H9 (cell line): ENCODE measurements at regions not wholly inside any gene's neighbourhood (a gene's known extent, or its start where the extent isn't known, plus 50 kb on each side); places are given as distances from the start of the nearest gene placed in this dataset.

ENCODE experiments used
- DNase-seq: peaks from one replicate; pipeline ENCODE4 v3.0.0-alpha.2; 2017
- H2AFZ ChIP-seq: one replicate; pipeline ENCODE4 v1.6.1; 2013; ENCODE audit warnings: mild to moderate bottlenecking, low read length, control low read depth, moderate library complexity
- H2AK5ac ChIP-seq: 2 replicates; pipeline ENCODE4 v1.6.1; 2013; ENCODE audit warnings: low read length, control low read depth, mixed read lengths; ENCODE audit not compliant: insufficient read length
- H2BK120ac ChIP-seq: one replicate; pipeline ENCODE4 v1.6.1; 2013; ENCODE audit warnings: low read depth, mild to moderate bottlenecking, low read length, control low read depth, inconsistent platforms; ENCODE audit not compliant: poor library complexity, severe bottlenecking
- H2BK12ac ChIP-seq: 2 replicates; pipeline ENCODE4 v1.6.1; 2013; ENCODE audit warnings: low read length, control low read depth, mixed read lengths, low read depth; ENCODE audit not compliant: insufficient read length
- H2BK15ac ChIP-seq: 2 replicates; pipeline ENCODE4 v1.6.1; 2013; ENCODE audit warnings: low read depth, low read length, control low read depth
- H2BK20ac ChIP-seq: one replicate; pipeline ENCODE4 v1.6.1; 2013; ENCODE audit warnings: low read depth, mild to moderate bottlenecking, low read length, control low read depth, inconsistent platforms; ENCODE audit not compliant: poor library complexity, severe bottlenecking
- H2BK5ac ChIP-seq: 2 replicates; pipeline ENCODE4 v1.6.1; 2013; ENCODE audit warnings: low read length, control low read depth, mixed read lengths; ENCODE audit not compliant: insufficient read length
- H3K14ac ChIP-seq: 2 replicates; pipeline ENCODE4 v1.6.1; 2013; ENCODE audit warnings: low read length, control low read depth; ENCODE audit not compliant: insufficient read depth
- H3K18ac ChIP-seq: 2 replicates; pipeline ENCODE4 v1.6.1; 2013; ENCODE audit warnings: low read depth, mild to moderate bottlenecking, mixed read lengths, low read length, control low read depth; ENCODE audit not compliant: insufficient read length
- H3K23ac ChIP-seq: 2 replicates; pipeline ENCODE4 v1.6.1; 2013; ENCODE audit warnings: low read length, control low read depth, mixed read lengths, low read depth; ENCODE audit not compliant: insufficient read length
- H3K23me2 ChIP-seq: 2 replicates; pipeline ENCODE4 v1.6.1; 2013; ENCODE audit warnings: low read depth, mild to moderate bottlenecking, mixed read lengths, low read length, control low read depth; ENCODE audit not compliant: insufficient read length, poor library complexity, severe bottlenecking
- H3K27ac ChIP-seq: 2 replicates; pipeline ENCODE4 v1.5.1; 2013; ENCODE audit warnings: low read length, control low read depth, mixed read lengths, low read depth; ENCODE audit not compliant: insufficient read length
- H3K27me3 ChIP-seq: 2 replicates; pipeline ENCODE4 v1.6.1; 2013; ENCODE audit warnings: low read length, control low read depth, inconsistent platforms; ENCODE audit not compliant: insufficient read depth
- H3K4ac ChIP-seq: 2 replicates; pipeline ENCODE4 v1.6.1; 2013; ENCODE audit warnings: low read depth, mild to moderate bottlenecking, control low read depth, inconsistent platforms, low read length, moderate library complexity
- H3K4me1 ChIP-seq: 2 replicates; pipeline ENCODE4 v1.6.1; 2013; ENCODE audit warnings: low read length, control low read depth, inconsistent platforms; ENCODE audit not compliant: insufficient read depth
- H3K4me2 ChIP-seq: 2 replicates; pipeline ENCODE4 v1.6.1; 2013; ENCODE audit warnings: low read length, control low read depth, mixed read lengths; ENCODE audit not compliant: insufficient read length, insufficient read depth
- H3K56ac ChIP-seq: 2 replicates; pipeline ENCODE4 v1.6.1; 2013; ENCODE audit warnings: low read depth, mild to moderate bottlenecking, mixed read lengths, low read length, control low read depth; ENCODE audit not compliant: insufficient read length
- H3K79me1 ChIP-seq: 2 replicates; pipeline ENCODE4 v1.6.1; 2013; ENCODE audit warnings: low read depth, mild to moderate bottlenecking, moderate library complexity, low read length, control low read depth, inconsistent platforms; ENCODE audit not compliant: insufficient read depth, poor library complexity, severe bottlenecking
- H3K79me2 ChIP-seq: 2 replicates; pipeline ENCODE4 v1.6.1; 2013; ENCODE audit warnings: low read length, control low read depth, inconsistent platforms; ENCODE audit not compliant: insufficient read depth
- H3K9ac ChIP-seq: 2 replicates; pipeline ENCODE4 v1.6.1; 2013; ENCODE audit warnings: low read length, control low read depth, mixed read lengths; ENCODE audit not compliant: insufficient read length; ENCODE audit errors: extremely low read depth
- H3K9me3 ChIP-seq: one replicate; pipeline ENCODE4 v1.6.1; 2013; ENCODE audit warnings: low read depth, low read length, inconsistent platforms; ENCODE audit not compliant: control insufficient read depth
- H3T11ph ChIP-seq: one replicate; pipeline ENCODE4 v1.6.1; 2013; ENCODE audit warnings: mild to moderate bottlenecking, low read length, control low read depth, inconsistent platforms
- H4K20me1 ChIP-seq: one replicate; pipeline ENCODE4 v1.6.1; 2013; ENCODE audit not compliant: control insufficient read depth, insufficient read length, insufficient read depth
- H4K5ac ChIP-seq: 2 replicates; pipeline ENCODE4 v1.6.1; 2013; ENCODE audit warnings: low read depth, mild to moderate bottlenecking, mixed read lengths, low read length, control low read depth; ENCODE audit not compliant: insufficient read length
- H4K8ac ChIP-seq: replicated peaks from 2 replicates; pipeline ENCODE4 v1.6.1; 2013; ENCODE audit warnings: low read length, control low read depth, mixed read lengths, low read depth; ENCODE audit not compliant: insufficient read length
- H4K91ac ChIP-seq: 2 replicates; pipeline ENCODE4 v1.6.1; 2013; ENCODE audit warnings: low read depth, mild to moderate bottlenecking, moderate library complexity, mixed read lengths, low read length, control low read depth; ENCODE audit not compliant: insufficient read length
- H3K27ac Mint-ChIP-seq, 3 experiments: 2 replicates in 2 of 3; 3 replicates in 1 of 3; pipeline ENCODE4 v1.8.0; 2020 to 2021; ENCODE audit warnings: mixed read lengths in 3 of 3, mild to moderate bottlenecking in 1 of 3, moderate library complexity in 1 of 3
- H3K27me3 Mint-ChIP-seq: 2 replicates; pipeline ENCODE4 v1.8.0; 2021; ENCODE audit warnings: low read depth, mild to moderate bottlenecking, moderate library complexity, mixed read lengths
- H3K36me3 Mint-ChIP-seq, 3 experiments: 2 replicates in 2 of 3; 3 replicates in 1 of 3; pipeline ENCODE4 v1.8.0; 2020 to 2021; ENCODE audit warnings: low read depth in 3 of 3, mixed read lengths in 3 of 3; ENCODE audit not compliant: insufficient read depth in 1 of 3
- H3K4me1 Mint-ChIP-seq, 2 experiments: 2 replicates each; pipeline ENCODE4 v1.8.0; 2020; ENCODE audit warnings: mixed read lengths in 2 of 2
- H3K4me3 Mint-ChIP-seq, 2 experiments: 2 replicates in 1 of 2; 3 replicates in 1 of 2; pipeline ENCODE4 v1.8.0; 2020 to 2021; ENCODE audit warnings: mild to moderate bottlenecking in 2 of 2, mixed read lengths in 2 of 2, moderate library complexity in 1 of 2
- H3K9me3 Mint-ChIP-seq, 2 experiments: 2 replicates in 1 of 2; 3 replicates in 1 of 2; pipeline ENCODE4 v1.8.0; 2020; ENCODE audit warnings: mild to moderate bottlenecking in 2 of 2, mixed read lengths in 2 of 2, moderate library complexity in 1 of 2
- CTCF ChIP-seq: fragments of 200-600 bp; sonication (generic); conservative IDR thresholded peaks from 3 replicates; pipeline ENCODE4 v1.8.0; 2021; ENCODE audit warnings: antibody characterized with exemption, mild to moderate bottlenecking
- WGBS: extraction: QIAGEN DNeasy Blood & Tissue Kit; methylation state at CpG from one replicate; pipeline ENCODE4 v1.1.7; 2013; ENCODE audit warnings: missing lambda C conversion rate, low lambda C conversion rate, mixed read lengths; ENCODE audit not compliant: insufficient read length; ENCODE audit errors: extremely low coverage; 5-methylcytosine and 5-hydroxymethylcytosine counted together

- Histone ChIP-seq H3K56ac (no peak overlapping the region), H2BK120ac (no peak overlapping the region), H3K79me1 (no peaks in the 10 kb centered on the region), H2AFZ (no peak overlapping the region), H3K27ac (no peak overlapping the region), H4K8ac (no peak overlapping the region), H3K4me2 (no peak overlapping the region), H3K9me3 (no peaks in the 10 kb centered on the region), H3K4me1 (no peaks in the 10 kb centered on the region), H2BK5ac (no peak overlapping the region), H2AK5ac (no peak overlapping the region), H2BK20ac (no peak overlapping the region), H3K9ac (no peak overlapping the region), H3K79me2 (no peaks in the 10 kb centered on the region), H3T11ph (no peak overlapping the region), H3K4ac (no peak overlapping the region), H2BK15ac (no peak overlapping the region), H4K5ac (no peak overlapping the region), H2BK12ac (no peak overlapping the region), H3K14ac (no peak overlapping the region), H3K23me2 (no peaks in the 10 kb centered on the region), H3K27me3 (no peaks in the 10 kb centered on the region; the same call in 1 of the 2 replicates), H4K91ac (no peak overlapping the region), H3K23ac (no peak overlapping the region), H3K18ac (no peak overlapping the region), H4K20me1 (no peaks in the 10 kb centered on the region)
- Mint-ChIP-seq H3K9me3 (no peaks in the 10 kb centered on the region), H3K27me3 (peaks cover 96% of the 10 kb centered on the region), H3K36me3 (no peaks in the 10 kb centered on the region; a peak in 1 of 7 replicates), H3K27ac (no peak overlapping the region), H3K4me1 (no peaks in the 10 kb centered on the region), H3K4me3 (no peak overlapping the region)
- WGBS, result no CpG with 5 or more reads among the region's 18 CpGs
- TF ChIP-seq CTCF, result no peak
- DNase-seq, result no peak
Observed at GRCh38 chr7:69217516-69218350, 380.5 kb upstream of the AUTS2 start.
